ENCODE measurements at regions not wholly inside any gene's neighbourhood (a gene's known extent, or its start where the extent isn't known, plus 50 kb on each side); places are given as distances from the start of the nearest gene placed in this dataset.

GRCh38 chr18:61281431-61281830 lies 51.8 kb upstream of the CDH20 start:
- no peak for DNase-seq

DNA sequence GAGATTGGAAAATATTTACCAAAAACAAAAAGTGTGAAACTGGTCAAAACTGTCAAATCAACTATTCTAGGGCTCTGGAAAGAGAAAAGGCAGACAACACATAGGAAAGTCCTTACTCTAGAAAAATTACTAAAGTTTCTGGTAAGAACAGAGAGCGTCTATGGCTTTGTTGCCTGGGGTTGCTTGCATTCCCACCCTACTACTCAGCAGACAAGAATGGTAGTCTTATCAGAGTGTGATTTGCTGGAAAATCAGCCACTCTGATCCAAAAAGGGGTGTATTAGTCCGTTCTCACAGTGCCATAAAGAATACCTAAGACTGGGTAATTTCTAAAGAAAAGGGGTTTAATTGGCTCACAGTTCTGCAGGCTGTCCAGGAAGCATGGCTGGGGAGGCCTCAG lies 50.3 kb upstream of the CDH20 start:
- DNase-seq: no peak

All from NCI-H187 (cell line).